ENCODE measurements at regions not wholly inside any gene's neighbourhood (a gene's known extent, or its start where the extent isn't known, plus 50 kb on each side); places are given as distances from the start of the nearest gene placed in this dataset.

DNA sequence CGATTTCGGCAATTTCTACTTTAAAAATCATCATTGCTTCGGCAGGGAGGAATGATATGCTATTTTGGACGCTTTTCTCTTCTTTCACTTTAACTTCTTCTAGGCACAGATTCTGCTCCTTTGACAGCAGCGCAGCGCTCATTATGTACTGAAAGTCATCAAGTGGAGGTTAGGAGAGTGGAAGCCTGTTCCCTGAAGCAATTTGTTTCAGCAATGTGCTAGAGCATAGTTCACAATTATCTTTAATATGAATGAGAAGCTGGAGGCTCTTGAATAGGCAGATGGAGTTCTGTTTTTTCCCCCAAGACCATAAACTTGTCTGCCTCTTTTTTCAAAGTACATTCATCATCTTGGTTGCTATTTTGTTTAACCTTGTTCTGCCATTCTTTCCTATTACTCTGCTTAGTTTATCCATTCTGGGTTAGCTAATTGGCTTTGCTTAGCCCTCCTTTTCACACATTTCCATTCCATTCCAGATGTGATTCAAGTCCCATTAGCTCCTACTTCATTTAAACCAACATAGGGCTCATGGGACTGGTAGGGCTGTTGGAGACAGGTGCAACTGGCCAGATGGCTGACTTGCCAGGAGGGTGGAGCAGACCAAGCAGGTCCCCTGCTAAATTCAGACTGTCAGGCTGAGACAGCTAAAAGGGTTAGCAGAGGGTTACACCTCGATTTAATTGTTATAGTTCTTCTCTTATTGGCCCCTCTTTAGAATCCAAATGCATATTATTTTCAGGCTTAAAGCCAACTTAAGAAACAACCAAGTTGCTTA is 534.7 kb upstream of the CBLB start:
- H3K9me3 ChIP-seq: no peaks in the 10 kb centered on the region
- DNase-seq (ENCODE audit: low spot score in 2 of 2): no peak
- no peak for TF ChIP-seq EP300 (IDR thresholded peaks at IDR 0.05)
- no peak for TF ChIP-seq POLR2A (IDR thresholded peaks at IDR 0.05)
- TF ChIP-seq, protein P1, sequence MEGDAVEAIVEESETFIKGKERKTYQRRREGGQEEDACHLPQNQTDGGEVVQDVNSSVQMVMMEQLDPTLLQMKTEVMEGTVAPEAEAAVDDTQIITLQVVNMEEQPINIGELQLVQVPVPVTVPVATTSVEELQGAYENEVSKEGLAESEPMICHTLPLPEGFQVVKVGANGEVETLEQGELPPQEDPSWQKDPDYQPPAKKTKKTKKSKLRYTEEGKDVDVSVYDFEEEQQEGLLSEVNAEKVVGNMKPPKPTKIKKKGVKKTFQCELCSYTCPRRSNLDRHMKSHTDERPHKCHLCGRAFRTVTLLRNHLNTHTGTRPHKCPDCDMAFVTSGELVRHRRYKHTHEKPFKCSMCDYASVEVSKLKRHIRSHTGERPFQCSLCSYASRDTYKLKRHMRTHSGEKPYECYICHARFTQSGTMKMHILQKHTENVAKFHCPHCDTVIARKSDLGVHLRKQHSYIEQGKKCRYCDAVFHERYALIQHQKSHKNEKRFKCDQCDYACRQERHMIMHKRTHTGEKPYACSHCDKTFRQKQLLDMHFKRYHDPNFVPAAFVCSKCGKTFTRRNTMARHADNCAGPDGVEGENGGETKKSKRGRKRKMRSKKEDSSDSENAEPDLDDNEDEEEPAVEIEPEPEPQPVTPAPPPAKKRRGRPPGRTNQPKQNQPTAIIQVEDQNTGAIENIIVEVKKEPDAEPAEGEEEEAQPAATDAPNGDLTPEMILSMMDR (IDR thresholded peaks at IDR 0.05): no peak
- no peak overlapping the region for H3K4me3 ChIP-seq
- H3K4me1 ChIP-seq: no peaks in the 10 kb centered on the region
- no peaks in the 10 kb centered on the region for H3K36me3 ChIP-seq
- no peaks in the 10 kb centered on the region for H3K27me3 ChIP-seq
- H3K27ac ChIP-seq: no peak overlapping the region
- whole genome bisulfite sequencing, 2 donors: 78 to 81% methylated on average over 7 of the region's 7 CpGs

- Histone ChIP-seq H3K27me3 (no peaks in the 10 kb centered on the region), H3K4me1 (no peaks in the 10 kb centered on the region), H3K27ac (no peak overlapping the region), H3K9me3 (no peaks in the 10 kb centered on the region), H3K4me3 (no peak overlapping the region), H3K36me3 (no peaks in the 10 kb centered on the region)
- DNase-seq (ENCODE audit: low spot score in 2 of 2): no peak
- TF ChIP-seq POLR2A (IDR thresholded peaks at IDR 0.05): no peak
- TF ChIP-seq EP300 (IDR thresholded peaks at IDR 0.05): no peak
- TF ChIP-seq, protein P1 (IDR thresholded peaks at IDR 0.05): no peak
- 87 to 96% methylated on average over 2 of the region's 2 CpGs for WGBS, 2 donors
These were observed 544.9 kb upstream of the CBLB start for GRCh38 chr3:106413683-106414082.

GRCh38 chr3:106420628-106421027 is 551.8 kb upstream of the CBLB start:
- Histone ChIP-seq H3K4me3 (no peak overlapping the region), H3K36me3 (no peaks in the 10 kb centered on the region), H3K27ac (no peak overlapping the region), H3K4me1 (peaks cover 0 to 6% (median 0%) of the 10 kb centered on the region in 4 donors), H3K9me3 (no peaks in the 10 kb centered on the region), H3K27me3 (no peaks in the 10 kb centered on the region)
- DNase-seq (ENCODE audit: low spot score in 2 of 2): no peak
- TF ChIP-seq EP300 (IDR thresholded peaks at IDR 0.05) (no peak), POLR2A (IDR thresholded peaks at IDR 0.05) (no peak)
- TF ChIP-seq, protein P1 (IDR thresholded peaks at IDR 0.05): no peak
- WGBS, 2 donors: 38 to 65% methylated on average over 2 of the region's 2 CpGs

DNA sequence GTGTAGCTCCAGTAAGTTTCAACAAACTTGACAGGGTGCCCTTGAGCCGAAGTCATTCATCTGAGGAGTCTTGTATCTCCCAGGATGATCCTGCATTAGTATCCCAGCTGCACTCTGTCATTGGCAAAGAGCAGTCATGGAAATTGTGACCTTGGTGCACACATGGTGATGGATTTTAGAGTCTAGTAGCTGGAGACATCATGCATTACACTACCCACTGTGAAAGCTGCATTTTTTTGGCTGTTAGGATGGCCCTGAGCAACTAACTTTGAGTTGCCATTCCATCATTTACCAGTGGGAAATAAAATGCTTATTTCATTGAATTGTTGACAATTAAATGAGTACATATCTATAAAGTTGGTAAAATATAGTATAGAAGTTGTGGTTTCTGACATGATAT is 552.6 kb upstream of the CBLB start:
- H3K36me3 ChIP-seq: no peaks in the 10 kb centered on the region
- H3K4me3 ChIP-seq: no peak overlapping the region
- H3K27me3 ChIP-seq: no peaks in the 10 kb centered on the region
- WGBS, 2 donors: 79 to 96% methylated on average over 1 of the region's 1 CpG
- H3K4me1 ChIP-seq: peaks cover 0 to 10% (median 0%) of the 10 kb centered on the region in 4 donors
- no peak overlapping the region for H3K27ac ChIP-seq
- no peaks in the 10 kb centered on the region for H3K9me3 ChIP-seq
- no peak for DNase-seq (ENCODE audit: low spot score in 2 of 2)
- TF ChIP-seq POLR2A (IDR thresholded peaks at IDR 0.05): no peak
- TF ChIP-seq, protein P1 (IDR thresholded peaks at IDR 0.05): no peak
- no peak for TF ChIP-seq EP300 (IDR thresholded peaks at IDR 0.05)

GRCh38 chr3:106421909-106422308 is 553.1 kb upstream of the CBLB start:
- no peak for DNase-seq (ENCODE audit: low spot score in 2 of 2)
- Histone ChIP-seq H3K4me1 (peaks cover 0 to 10% (median 0%) of the 10 kb centered on the region in 4 donors), H3K36me3 (no peaks in the 10 kb centered on the region), H3K4me3 (no peak overlapping the region), H3K27ac (no peak overlapping the region), H3K27me3 (no peaks in the 10 kb centered on the region), H3K9me3 (no peaks in the 10 kb centered on the region)
- TF ChIP-seq, protein P1 (IDR thresholded peaks at IDR 0.05): no peak
- TF ChIP-seq EP300 (IDR thresholded peaks at IDR 0.05): no peak
- TF ChIP-seq POLR2A (IDR thresholded peaks at IDR 0.05): no peak
